ENCODE measurements at regions not wholly inside any gene's neighbourhood (a gene's known extent, or its start where the extent isn't known, plus 50 kb on each side); places are given as distances from the start of the nearest gene placed in this dataset.

DNA sequence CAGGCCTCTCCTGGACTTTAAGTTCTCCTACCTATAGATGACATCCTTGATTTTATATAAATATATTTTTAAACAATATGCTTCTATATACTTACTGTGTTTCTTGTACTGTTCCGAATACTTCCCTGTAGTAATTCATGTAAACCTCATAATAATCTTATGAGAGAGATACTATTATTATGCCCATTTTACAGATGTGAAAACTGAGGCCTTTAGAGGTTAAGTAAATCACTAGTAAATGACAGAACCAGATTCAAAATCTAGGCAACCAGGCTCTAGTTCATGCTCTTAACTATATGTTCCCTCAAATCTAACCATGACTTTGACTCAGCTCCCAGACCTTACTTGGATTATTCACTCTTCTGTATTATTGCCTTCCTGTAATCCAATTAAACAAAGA, 243.0 kb upstream of the NR4A3 start (continued):
- TF ChIP-seq RNF2 (IDR thresholded peaks at IDR 0.05; ENCODE audit: borderline replicate concordance, low read depth, low read length, missing control alignments, poor library complexity, severe bottlenecking) (no peak), SUZ12 (IDR thresholded peaks at IDR 0.05; ENCODE audit: low read length) (no peak)
- TF ChIP-seq, protein P1, sequence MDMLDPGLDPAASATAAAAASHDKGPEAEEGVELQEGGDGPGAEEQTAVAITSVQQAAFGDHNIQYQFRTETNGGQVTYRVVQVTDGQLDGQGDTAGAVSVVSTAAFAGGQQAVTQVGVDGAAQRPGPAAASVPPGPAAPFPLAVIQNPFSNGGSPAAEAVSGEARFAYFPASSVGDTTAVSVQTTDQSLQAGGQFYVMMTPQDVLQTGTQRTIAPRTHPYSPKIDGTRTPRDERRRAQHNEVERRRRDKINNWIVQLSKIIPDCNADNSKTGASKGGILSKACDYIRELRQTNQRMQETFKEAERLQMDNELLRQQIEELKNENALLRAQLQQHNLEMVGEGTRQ (IDR thresholded peaks at IDR 0.05; ENCODE audit: low read length) = no peak
